ENCODE measurements at regions not wholly inside any gene's neighbourhood (a gene's known extent, or its start where the extent isn't known, plus 50 kb on each side); places are given as distances from the start of the nearest gene placed in this dataset.

DNA sequence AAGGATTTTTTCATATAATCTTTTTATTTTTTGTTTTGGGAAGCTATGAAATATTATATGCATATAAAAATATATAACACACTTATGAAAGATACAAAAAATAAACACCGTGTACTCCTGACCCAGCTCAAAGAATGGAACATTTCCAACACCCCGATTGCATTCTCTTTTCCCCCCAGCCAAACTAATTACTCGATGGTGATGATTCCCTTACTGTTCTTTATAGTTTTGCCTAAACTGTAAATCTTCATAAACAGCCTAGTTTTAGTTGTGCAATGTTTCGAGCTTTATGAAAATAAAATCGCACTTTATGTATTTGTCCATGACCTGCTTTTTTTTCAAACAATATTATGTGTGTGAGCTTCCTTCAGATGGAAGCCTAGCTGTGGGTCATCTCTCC is 352.0 kb upstream of the KAZN start:
- ATAC-seq (no peak), DNase-seq (no peak)
- H3K9me3 ChIP-seq, result no peaks in the 10 kb centered on the region
- H3K4me1 ChIP-seq, result no peaks in the 10 kb centered on the region
- intact Hi-C loops (cut with DNase I), result no loop called here
- TF ChIP-seq, protein P1, sequence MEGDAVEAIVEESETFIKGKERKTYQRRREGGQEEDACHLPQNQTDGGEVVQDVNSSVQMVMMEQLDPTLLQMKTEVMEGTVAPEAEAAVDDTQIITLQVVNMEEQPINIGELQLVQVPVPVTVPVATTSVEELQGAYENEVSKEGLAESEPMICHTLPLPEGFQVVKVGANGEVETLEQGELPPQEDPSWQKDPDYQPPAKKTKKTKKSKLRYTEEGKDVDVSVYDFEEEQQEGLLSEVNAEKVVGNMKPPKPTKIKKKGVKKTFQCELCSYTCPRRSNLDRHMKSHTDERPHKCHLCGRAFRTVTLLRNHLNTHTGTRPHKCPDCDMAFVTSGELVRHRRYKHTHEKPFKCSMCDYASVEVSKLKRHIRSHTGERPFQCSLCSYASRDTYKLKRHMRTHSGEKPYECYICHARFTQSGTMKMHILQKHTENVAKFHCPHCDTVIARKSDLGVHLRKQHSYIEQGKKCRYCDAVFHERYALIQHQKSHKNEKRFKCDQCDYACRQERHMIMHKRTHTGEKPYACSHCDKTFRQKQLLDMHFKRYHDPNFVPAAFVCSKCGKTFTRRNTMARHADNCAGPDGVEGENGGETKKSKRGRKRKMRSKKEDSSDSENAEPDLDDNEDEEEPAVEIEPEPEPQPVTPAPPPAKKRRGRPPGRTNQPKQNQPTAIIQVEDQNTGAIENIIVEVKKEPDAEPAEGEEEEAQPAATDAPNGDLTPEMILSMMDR (IDR thresholded peaks at IDR 0.05), result no peak
- H3K27ac ChIP-seq, result no peak overlapping the region
- no peak overlapping the region for H3K4me3 ChIP-seq
- no peaks in the 10 kb centered on the region for H3K36me3 ChIP-seq
- H3K27me3 ChIP-seq (ENCODE audit: low read depth), result no peaks in the 10 kb centered on the region

DNA sequence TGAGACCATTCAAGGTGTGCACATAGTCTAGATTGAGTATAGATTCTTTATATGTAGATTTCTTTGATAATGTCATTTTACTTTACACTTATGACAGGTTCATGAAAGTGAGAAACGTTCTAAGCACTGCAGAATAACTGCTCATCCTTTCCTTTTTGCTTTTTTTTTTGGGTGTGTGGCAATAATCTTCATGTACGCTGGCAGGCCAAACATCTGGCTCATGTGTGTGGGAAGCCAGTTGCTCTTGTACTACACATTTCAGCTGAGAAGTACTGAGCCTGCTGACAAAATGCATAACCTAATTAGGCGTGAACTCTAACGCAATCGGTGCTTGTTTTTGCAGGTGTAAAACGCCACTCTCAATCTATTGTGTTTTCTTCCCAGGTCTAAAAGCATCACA is 350.8 kb upstream of the KAZN start:
- Histone ChIP-seq H3K36me3 (no peaks in the 10 kb centered on the region), H3K9me3 (no peaks in the 10 kb centered on the region), H3K4me3 (no peak overlapping the region), H3K4me1 (no peaks in the 10 kb centered on the region), H3K27me3 (ENCODE audit: low read depth) (no peaks in the 10 kb centered on the region), H3K27ac (no peak overlapping the region)
- TF ChIP-seq, protein P1 (IDR thresholded peaks at IDR 0.05), result no peak
- intact Hi-C loops (cut with DNase I), result no loop called here
- DNase-seq (no peak), ATAC-seq (no peak)

DNA sequence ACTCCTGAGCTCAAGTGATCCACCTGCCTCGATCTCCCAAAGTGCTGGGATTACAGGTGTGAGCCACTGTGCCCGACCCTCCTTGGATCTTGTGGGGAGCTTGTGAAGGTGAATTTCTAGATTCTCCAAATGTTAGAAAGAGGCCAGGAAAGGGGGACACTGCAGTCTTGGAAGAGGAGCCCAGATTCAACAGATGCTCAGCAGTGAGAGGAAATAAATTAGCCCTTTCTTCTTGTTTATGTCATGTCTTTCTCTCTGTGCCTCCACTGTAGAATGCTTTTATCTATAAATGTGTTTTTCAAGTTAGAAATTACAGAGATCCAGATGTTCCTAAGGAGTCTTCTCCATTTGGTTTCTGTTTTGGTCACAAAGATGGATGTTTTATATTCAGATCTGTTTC is 346.6 kb upstream of the KAZN start:
- TF ChIP-seq, protein P1 (IDR thresholded peaks at IDR 0.05), result no peak
- Histone ChIP-seq H3K4me1 (no peaks in the 10 kb centered on the region), H3K27ac (no peak overlapping the region), H3K9me3 (no peaks in the 10 kb centered on the region), H3K27me3 (ENCODE audit: low read depth) (no peaks in the 10 kb centered on the region), H3K4me3 (no peak overlapping the region), H3K36me3 (no peaks in the 10 kb centered on the region)
- intact Hi-C loops (cut with DNase I), result no loop called here
- no peak for DNase-seq
- no peak for ATAC-seq

DNA sequence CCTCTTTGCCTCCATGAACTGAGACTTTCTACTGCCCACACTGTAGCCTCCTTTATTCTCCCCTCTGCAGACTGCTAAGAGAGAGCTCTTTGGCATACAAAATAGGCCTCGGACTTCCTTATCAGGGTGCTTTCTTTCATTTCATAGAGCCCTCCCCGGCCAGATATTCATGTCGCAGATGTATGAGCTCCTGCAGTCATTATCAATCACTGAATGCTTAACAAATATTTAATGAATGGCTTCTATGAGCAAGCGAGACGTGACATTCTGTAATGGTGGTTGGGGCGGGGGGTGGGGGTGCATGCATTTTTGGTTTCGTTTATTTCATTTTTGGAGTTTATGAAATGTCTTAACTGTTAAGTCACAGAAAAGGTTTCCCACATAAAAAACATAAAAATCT is 344.8 kb upstream of the KAZN start:
- DNase-seq, result no peak
- TF ChIP-seq, protein P1 (IDR thresholded peaks at IDR 0.05), result no peak
- H3K27ac ChIP-seq, result no peak overlapping the region
- no peaks in the 10 kb centered on the region for H3K36me3 ChIP-seq
- H3K27me3 ChIP-seq (ENCODE audit: low read depth), result no peaks in the 10 kb centered on the region
- no peaks in the 10 kb centered on the region for H3K9me3 ChIP-seq
- intact Hi-C loops (cut with DNase I), result no loop called here
- no peaks in the 10 kb centered on the region for H3K4me1 ChIP-seq
- no peak for ATAC-seq
- H3K4me3 ChIP-seq, result no peak overlapping the region

DNA sequence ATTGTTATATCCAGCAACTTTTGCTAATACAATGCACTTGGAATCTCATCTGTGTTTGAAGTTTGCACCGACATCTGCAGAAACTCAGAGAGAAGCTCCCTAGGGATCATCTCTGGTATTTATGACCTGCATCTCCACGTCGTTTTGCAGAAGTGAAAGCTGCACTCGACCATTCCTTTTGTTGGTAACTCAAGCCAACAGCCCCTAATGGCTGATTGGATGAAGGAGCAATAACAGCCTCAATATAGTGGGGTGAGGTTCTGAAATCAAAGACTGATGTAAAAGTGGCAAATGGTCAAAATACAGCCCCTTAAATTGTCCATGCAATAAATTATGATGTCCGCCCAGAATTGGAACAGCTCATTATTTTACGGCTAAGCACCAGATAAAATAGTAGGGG is 344.2 kb upstream of the KAZN start:
- no peak for DNase-seq
- no peak for ATAC-seq
- Histone ChIP-seq H3K27ac (no peak overlapping the region), H3K36me3 (no peaks in the 10 kb centered on the region), H3K4me1 (no peaks in the 10 kb centered on the region), H3K9me3 (no peaks in the 10 kb centered on the region), H3K27me3 (ENCODE audit: low read depth) (no peaks in the 10 kb centered on the region), H3K4me3 (no peak overlapping the region)
- TF ChIP-seq, protein P1 (IDR thresholded peaks at IDR 0.05), result no peak
- intact Hi-C loops (cut with DNase I), result no loop called here

DNA sequence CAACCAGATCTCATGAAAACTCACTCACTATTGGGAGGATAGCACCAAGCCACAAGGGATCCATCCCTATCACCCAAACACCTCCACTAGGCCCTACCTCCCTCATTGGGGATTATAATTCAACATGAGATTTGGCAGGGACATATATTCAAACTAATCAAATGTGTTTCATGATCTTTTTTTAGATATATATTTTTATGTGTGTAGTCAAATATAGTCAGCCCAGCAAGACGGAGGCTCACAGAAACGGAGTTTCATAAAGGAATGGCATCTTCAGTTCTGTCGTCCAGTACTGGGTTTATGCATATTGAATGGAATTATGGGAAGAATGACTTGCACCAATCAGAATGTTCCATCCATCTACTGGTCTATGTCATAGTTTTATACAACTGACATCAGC is 343.3 kb upstream of the KAZN start:
- TF ChIP-seq, protein P1 (IDR thresholded peaks at IDR 0.05), result no peak
- no peak for ATAC-seq
- no peak for DNase-seq
- Histone ChIP-seq H3K27ac (no peak overlapping the region), H3K9me3 (no peaks in the 10 kb centered on the region), H3K4me3 (no peak overlapping the region), H3K36me3 (no peaks in the 10 kb centered on the region), H3K4me1 (no peaks in the 10 kb centered on the region), H3K27me3 (ENCODE audit: low read depth) (no peaks in the 10 kb centered on the region)
- intact Hi-C loops (cut with DNase I), result no loop called here

Measured in lower lobe of right lung (tissue), 2 donors.